ENCODE measurements at regions not wholly inside any gene's neighbourhood (a gene's known extent, or its start where the extent isn't known, plus 50 kb on each side); places are given as distances from the start of the nearest gene placed in this dataset.
"Not testable (repeated sequence)": the region's sequence is repeated elsewhere in the genome, so short reads cannot be mapped to it uniquely, and the experiment has no call there.

DNA sequence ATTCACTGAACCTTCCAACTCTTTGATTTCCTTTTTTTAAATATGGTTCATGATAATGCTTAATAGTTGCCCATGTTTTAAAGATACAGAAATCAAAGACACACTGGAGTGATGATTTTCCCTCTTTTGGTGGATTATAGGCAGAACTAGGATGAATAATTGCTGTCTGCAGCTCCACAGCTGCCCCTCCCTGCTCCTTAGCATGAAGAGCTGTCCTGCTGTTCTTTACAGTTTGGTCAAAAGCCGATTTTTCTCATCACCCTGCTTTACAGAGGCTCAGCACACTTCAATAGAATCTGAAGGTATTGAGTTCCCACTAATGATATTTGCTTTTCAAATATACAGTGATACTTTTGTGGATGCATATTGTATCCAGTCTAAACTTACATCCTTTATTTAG is 202.6 kb downstream of the AASDHPPT start:
- no peak for DNase-seq

DNA sequence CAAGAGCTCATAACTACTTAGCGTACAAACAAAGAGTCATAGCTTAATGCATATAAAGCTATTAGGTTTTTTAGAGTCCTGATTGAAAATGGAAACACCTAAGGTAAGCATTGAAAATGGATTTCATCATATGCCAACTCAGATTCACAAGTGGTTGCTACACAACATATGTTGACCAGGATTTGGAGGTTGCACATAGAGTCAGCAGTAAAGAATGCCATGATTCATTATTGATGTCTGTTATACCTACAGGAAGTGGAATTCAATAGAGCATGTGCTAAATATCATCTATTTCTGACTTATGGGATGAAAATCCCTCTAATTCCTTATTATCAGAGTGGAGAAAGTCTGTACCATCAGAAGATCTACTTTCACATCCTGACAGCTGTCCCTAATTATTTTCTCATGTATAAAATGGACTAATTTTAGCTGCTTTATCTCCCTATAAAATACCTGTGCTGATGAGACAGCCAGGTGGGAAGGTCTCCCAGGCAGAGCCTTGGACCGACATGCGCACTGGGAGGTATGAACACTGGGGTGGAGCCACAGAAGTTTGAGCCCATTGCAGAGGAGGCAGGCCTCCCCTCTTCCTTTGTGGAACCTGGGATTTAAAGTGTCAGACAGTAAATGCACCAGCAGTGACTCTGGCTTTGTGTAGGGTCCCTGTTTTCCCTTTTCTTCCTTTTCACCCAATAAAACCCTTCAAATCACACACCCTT is 204.2 kb downstream of the AASDHPPT start:
- DNase-seq = no peak

- DNase-seq = no peak
Measured at GRCh38 chr11:106286881-106287504, 209.5 kb downstream of the AASDHPPT start.

DNA sequence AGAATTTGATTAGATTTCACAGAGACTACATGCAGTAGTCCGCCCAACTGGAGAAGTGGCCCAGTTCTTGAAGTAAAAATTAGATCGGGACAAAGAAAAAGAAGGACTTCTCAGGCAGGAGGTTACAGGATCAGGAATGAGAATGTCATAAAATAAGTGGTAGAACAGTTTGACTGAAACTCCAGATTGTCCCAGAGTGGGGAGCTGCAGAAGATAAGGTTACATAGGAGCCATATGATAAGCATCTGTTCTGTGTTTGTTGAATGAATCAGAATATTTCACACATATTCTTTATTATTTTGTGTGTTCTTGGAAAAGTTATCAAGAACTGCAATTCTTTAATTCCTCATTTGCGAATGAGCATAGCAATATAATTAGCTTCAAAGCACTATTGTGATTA is 210.6 kb downstream of the AASDHPPT start:
- DNase-seq = no peak

- DNase-seq = no peak
Measured at GRCh38 chr11:106288822-106289387, 211.4 kb downstream of the AASDHPPT start.

DNA sequence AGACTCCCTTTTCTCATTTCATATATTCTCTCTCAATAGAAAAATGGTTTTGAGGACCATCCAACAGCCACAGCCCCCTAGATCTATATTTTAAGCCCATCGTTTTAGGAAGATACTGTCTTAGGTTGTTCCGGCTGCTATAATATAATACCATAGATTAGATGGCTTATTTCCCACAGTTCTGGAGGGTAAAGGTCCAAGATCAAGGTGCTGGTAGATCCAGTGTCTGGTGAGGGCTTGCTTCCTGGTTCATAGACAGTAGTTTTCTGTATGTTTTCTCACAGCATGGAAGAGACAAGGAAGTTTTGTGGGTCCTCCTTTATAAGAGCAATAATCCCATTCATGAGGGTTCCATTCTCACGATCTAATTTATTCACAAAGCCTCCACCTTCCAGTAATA is 215.1 kb downstream of the AASDHPPT start:
- no peak for DNase-seq

GRCh38 chr11:106295974-106296373 is 218.5 kb downstream of the AASDHPPT start:
- DNase-seq = no peak

DNA sequence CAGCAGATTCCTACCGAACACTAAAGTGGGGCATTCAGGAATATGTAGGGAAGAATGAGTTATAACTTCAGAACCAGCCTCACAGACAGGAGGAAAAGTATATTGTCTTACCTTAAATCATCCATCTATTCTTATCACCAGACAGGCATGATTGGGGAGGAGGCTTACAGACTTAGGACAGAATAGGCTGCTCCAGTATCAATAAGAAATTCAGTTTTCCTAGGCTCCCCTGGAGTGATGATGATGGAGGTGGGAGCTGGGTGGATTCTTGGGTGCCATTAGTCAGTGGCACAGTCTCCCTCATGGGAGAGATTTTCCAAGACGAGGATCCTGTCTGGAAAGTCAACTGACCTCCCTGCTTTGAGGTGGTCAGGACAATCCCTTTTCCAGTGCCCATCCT is 225.0 kb downstream of the AASDHPPT start:
- DNase-seq = no peak

DNA sequence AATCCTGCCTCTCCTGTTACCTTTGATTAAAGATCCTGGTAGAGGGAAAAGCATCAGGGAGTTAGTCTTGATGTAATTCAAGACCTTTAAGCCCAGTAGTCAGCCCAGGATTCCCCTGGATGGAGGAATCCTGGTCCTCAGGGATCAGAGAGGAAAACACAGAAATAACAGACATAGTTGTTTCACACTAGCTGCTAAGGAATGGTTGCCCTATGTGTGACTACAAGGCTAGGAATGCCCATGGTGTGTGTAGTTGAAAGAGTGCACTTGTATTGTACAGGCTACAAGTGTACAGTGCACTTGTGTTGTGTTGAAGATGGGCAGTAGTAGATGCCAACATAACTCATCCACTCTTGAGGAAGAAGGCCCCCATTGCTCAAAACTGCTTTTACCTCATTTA is 226.8 kb downstream of the AASDHPPT start:
- no peak for DNase-seq

GRCh38 chr11:106305458-106305857 is 228.0 kb downstream of the AASDHPPT start:
- DNase-seq = no peak

GRCh38 chr11:106306942-106307341 is 229.5 kb downstream of the AASDHPPT start:
- no peak for DNase-seq

DNA sequence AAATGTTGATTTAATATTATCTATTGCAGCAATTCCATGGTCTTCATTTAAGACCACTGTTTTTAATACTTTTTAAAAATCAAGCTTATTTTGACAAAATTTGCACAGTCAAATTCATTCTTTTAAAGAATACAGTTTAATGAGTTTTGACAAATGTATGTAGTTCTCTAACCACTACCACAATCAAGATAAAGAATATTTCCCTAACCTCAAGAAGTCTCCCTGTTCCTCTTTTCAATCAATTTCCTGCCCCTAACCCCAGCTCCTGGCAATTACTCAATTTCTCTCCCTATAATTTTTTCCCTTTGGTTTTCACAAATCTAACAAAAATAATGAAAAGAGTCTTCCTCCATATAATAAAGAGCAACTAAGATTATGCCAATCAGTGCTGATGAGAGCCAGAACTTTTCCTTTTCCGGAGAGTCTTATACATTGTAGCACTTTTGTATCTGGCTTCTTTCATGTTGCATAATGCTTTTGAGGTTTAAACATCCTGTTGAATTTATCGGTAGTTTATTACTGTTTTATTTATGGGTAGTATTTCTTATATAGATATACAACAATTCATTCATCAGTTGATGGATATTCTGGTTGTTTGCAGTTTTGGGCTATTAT is 231.7 kb downstream of the AASDHPPT start:
- no peak for DNase-seq

GRCh38 chr11:106311531-106312230 is 234.2 kb downstream of the AASDHPPT start:
- no peak for DNase-seq

GRCh38 chr11:106317208-106317773 is 239.8 kb downstream of the AASDHPPT start:
- DNase-seq = not testable (repeated sequence)

DNA sequence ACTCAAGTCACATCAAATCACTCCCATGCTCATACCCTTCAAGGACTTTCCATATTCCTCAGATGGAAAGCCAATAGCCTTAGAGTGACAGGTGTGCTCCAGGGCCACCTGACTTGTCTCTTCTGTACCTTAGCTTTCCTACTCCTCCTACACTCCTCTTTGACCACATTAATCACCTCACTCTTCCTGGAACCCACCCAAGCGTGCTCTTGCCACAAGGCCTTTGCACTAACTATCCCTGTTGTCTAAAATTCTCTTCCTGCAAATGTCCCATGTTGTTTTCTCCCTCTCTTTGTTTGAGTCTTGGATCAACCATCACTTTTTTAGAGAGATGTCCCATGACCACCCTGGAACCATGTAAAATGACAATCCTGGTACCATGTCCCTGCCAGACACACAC is 244.1 kb downstream of the AASDHPPT start:
- no peak for DNase-seq

GRCh38 chr11:106322106-106322505 is 244.6 kb downstream of the AASDHPPT start:
- no peak for DNase-seq

DNA sequence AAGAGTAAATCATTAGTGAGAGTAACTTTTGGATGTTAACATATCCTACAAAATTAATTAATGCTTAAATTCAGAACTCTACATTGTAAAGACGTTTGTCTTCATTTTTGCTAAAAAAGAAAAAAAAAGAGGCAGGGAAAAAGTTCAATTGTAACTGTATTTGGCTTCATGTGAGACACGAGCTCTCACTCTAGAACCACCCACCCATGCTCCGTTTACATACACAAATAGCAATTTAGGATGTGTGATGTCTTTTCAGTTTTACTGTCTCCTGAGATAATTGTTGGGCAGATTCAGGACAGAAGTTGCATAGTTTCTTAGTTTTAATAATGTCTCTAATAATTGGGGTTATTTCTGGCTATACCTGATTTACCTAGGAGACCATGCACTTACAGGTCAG is 248.6 kb downstream of the AASDHPPT start:
- DNase-seq = no peak

DNA sequence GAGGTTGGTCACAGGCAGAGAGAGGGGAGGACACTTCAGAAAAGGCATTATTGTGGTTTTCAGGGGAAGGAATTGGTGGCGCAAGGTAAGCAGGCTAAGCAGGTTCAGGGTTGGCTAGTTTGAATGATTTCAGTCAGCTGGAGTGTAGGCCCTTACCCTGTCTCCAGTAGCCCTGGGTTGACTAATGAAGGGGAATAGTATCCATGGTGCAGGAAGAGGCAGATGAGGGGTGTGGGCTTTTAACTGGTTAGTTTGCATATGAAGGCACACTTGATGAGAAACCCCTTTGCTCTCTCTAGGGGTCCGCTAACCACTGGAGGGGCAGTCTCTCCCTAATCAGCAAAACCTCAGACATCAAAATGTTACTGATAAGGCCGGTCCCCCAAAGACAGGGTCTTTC is 249.7 kb downstream of the AASDHPPT start:
- DNase-seq = no peak

- DNase-seq = no peak
Measured at GRCh38 chr11:106327637-106328036, 250.2 kb downstream of the AASDHPPT start.

DNA sequence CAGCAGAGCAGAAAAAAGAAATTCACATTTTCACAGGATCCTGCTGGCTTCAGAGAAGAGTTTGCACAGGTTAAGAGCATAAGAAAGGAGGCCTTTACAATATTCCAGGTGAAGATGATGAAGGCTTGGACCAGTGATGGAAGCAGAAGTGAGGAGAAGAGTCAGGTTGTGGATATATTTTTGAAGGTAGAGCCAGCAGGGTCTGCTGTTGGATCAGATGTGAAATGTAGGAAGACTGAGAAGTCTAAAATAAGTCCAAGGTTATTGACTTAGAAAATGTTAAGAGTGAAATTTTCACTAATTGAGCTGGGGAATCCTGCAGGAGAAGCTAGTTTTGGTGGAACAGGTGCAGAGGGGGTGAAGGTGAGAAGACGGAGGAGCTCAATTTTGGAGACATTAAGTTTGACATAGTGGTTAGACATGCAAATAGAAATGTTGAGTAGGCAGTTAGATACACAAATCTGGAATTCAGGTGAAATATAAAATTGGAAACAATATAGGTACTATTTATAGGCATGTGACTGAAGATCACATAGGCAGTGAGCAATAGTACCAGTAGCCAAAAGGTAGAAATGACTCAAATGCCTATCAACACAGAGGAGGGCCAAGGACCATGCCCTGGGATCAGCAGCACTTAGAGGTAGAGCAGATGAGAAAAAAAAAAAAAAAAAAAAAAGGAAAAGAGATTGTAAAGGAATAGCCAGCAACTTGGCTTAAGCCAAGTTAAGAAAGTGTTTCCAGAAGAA is 252.0 kb downstream of the AASDHPPT start:
- DNase-seq = no peak

DNA sequence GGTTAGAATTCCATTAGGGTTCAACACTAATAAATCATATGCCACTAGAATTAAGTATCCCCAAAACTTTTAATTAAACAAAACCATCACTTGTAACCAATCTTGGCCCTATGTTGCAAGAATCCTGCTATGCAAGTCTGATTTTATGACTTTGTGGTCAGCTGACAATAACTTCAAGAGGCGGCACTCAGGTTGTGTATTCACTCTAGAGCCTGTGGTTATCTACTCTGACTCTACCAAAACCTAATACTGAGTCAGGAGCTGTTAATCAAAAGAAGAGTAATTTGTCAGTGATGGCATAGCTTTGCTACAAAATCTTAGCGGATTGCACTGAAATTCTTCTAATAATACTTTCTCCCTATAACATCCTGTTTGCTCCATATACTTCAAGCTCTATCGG is 253.7 kb downstream of the AASDHPPT start:
- no peak for DNase-seq

DNA sequence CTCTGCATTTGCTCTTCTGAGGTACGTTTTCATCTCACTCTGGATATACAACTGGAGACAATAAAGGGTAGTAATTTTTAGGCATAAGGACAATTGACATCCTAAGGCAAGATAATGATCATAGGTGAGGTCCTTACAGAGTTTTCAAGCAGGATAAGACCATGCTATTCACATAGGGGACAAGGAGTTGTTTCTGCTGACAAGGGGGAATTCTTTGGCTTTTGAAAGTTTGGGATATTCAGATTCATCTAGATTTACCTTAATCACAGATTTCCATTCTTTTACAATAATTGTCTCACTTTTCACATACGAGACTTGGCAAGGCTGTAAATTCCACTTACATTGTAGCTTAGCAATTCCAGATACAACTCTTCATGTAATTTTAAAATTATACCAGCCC is 256.2 kb downstream of the AASDHPPT start:
- DNase-seq = no peak

All from hindlimb muscle (tissue), 1 donor.